GM18508 (cell line): ENCODE measurements at regions not wholly inside any gene's neighbourhood (a gene's known extent, or its start where the extent isn't known, plus 50 kb on each side); places are given as distances from the start of the nearest gene placed in this dataset.

Experiments used
- ATAC-seq: cut with Tn5 transposase; IDR thresholded peaks from one replicate; pipeline ENCODE4 v1.9.1; 2021; ENCODE audit warnings: moderate number of reproducible peaks; ENCODE audit not compliant: insufficient read depth, unreplicated experiment

DNA sequence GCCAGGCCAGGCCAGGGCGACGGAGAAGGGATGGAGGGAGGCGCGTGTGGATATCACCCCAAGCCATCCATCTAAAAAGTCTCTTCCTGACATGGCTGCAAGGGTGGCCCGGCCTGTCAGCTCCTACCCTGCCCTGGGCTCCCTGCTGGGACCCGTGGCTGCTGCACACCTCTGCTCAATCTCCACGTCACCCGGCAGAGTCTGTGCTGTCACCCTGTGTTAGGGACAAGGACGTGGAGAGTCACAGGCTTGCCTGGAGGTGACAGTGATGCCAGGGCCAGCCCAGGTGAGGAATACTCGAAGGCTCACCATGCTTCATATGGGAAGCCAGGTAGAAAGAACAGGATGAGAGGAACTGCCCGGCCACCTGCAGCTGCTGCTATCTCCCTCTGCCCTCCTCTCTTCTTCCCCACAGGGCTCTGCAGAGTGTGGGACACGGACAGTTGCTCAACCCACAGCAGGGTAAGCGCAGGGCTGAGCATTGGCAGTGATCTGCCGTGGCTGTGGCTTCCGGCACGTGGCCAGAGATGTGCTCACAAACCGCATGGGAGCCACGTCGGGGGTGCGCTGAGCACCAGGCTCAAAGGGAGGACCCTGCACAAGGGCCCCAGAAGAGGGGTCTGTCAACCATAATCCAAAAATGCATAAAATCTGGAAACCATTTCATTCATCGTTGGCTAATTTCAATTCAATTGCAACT, 214.3 kb downstream of the DLL1 start:
- no peak for ATAC-seq

DNA sequence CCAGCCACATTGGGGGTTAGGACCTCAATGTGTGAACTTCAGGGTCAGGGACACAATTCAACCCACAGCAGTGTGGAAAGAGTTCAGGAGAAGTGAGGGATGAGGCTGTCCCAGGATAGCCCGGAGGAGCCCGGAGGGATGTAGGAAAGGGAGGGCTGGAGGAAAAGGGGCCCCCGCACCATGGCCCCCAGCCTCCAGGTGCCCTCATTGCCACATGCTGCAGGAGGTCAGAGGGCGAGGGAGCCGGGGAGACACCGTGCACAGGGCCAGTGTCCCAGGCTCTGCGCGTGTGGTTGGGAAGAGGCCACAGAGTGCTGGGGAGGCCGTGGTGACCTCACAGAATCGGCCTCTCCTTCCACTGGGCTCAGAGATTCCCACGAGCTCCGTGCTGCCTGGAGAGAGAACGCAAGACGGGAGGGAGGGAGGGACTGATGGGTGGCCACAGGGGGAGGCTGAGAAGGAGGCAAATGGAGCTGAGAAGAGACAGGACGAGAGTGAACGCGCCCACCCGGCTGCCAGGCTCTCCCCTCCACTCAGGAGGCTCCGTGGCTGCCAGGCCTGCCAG, 215.1 kb downstream of the DLL1 start:
- no peak for ATAC-seq

DNA sequence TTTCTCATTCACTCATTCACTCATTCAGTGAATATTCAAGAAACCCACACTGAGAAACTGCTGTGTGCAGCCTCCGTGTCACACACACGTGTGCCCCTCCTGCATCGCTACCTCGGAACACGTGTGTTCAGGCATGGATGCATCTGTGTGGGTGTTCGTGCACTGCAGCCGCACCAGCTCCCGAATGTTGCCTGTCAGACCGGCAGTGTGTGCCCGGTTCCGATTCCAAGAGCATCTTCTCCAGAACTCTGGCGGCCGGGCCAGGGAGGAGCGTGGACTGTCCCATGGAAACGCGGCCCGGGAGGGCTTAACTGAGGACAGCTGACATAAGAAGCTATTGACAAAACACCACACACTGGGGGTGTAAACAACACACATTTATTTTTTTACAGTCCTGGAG, 216.0 kb downstream of the DLL1 start:
- no peak for ATAC-seq

DNA sequence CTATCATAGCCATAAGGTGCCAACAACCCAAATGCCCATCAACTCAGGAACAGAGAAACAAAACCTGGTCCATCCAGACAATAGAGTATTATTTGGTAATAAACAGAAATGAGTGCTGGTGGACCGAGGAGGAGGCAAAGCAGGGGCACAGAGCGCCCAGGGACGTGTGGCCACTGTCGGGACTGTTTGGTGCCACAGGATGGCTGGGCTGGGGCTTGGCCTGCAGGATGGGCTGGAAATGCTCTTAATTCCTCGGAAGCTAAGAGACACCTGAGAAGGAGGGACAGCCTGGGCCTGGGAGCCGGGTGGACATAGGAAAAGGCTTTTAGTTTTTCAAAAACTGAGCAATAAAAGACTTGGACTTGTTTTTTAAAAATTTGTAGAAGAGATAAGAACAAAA, 216.4 kb downstream of the DLL1 start:
- no peak for ATAC-seq

DNA sequence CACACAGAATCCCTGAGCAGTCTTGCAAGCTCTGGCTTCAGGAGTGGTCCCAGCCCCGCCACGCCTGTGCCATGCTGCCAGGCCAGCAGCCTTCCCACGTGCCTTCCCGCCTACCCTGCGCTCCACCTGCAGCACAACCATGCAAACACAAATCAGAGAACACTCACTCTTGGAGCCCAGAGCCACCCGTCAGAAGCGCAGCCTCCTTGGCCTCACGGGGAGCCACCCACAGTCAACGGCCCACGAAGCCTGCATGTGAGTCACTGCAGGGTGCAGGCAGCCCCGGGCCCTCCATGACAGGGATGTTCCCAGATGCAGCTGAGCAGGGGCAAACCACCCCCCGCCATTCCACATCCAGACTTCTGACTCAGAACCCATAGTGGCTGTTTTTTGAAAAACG, 217.0 kb downstream of the DLL1 start:
- ATAC-seq: no peak

DNA sequence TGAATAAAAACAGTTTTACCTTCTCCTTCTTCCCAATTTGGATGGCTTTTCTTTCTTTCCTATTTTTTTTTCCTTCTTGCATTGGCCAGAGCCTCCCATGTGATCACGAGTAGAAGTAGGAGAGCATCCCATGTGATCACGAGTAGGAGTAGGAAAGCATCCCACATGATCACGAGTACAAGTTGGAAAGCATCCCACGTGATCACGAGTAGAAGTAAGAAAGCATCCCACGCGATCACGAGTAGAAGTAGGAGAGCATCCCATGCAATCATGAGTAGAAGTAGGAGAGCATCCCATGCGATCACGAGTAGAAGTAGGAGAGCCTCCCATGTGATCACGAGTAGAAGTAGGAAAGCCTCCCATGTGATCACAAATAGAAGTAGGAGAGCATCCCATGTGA, 218.6 kb downstream of the DLL1 start:
- ATAC-seq: no peak

DNA sequence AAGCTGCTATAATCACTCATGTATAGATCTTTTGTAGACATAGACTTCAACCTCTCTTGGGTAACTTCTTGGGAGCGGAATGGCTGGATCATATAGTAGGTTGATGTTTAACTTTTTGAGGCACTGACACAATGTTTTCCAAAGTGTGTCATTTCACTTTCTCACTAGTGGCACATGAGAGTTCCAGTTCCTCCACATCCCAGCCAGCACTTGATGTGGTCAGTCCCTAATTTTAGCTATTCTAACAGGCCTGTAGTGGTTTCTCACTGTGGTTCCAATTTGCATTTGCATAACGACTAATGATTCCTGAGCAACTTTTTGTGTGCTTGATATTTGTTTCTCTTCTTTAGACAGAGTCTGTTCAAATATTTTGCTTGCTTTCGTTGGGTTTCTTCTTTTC, 221.3 kb downstream of the DLL1 start:
- no peak for ATAC-seq

DNA sequence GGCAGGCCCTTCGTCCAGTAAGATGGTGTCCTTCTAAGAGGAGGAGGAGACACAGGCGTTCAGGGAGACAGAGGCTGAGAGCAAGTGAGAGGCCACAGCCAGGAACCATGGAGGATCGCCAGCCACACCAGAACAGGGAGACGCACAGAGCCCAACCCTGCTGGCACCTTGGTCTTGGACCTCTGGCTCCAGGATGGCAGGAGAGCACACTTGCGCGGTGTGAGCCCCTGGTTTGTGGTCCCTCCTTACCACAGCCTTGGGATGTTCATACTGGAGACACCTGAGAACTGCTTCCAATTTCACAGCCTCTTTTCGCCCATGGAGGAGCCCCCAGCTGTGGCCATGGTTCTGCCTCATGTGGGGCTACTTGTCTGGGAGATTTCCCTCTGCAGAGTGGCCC, 222.4 kb downstream of the DLL1 start:
- no peak for ATAC-seq

DNA sequence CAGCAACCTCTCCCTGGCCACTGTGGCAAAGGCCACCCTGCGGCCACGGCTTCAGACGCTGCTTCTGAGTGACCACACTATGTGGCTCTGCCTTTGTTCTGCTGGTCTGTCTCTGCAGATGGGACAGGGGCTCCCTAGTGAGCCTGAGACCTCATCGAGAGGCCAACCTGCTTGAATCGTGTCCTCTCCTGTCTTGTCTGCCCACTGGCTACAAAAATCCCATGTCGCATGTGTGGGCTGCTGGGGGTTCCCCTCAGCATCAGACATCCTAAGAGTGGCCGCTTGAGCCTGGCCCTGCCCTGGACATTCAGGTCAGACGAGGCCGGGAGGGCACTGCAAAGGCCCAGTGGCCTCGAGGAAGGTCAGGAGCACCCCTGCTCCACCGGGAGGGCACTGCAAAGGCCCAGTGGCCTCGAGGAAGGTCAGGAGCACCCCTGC, 222.9 kb downstream of the DLL1 start:
- ATAC-seq: no peak

DNA sequence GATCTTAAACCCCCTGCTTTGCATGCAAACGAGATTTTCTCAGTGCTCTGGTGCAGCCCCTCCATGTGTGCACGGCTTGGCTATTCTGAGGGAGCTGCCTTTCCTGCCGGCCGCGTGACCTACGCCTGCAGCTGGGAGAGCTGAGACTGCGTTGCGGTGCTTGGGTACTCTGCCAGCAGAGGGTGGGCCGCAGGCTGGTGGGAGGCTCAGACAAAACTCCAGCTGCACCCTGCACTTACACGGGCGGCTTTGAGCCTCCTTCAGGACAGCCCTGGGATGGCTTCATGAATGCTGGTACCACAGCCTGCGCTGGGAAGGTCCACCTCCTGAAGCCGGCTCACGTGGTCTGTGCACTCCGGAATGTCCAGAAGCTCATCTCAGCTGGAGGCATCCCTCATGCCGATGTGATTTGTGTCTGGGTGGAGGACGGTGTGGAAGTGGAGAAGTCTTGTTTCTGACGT, 223.7 kb downstream of the DLL1 start:
- ATAC-seq: no peak

DNA sequence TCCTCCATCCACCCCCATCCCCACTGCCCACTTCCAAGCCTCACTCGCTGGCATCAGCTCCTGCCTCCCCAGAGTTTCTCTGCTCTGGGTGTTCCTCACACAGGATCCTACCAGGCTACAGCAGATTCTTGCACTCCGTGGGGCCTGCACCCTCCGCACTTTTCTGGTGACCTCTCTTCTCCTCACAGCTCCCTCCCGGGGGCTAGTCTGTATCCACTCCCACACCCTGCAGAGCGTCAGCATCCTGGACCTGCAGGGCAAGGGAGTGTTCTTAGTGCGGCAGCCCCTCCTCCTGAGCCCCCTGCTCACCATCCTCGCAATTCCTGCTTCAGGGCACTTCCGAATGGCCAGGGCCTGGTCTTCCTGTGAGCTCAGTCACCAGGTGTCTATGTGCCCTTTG, 224.2 kb downstream of the DLL1 start:
- no peak for ATAC-seq

DNA sequence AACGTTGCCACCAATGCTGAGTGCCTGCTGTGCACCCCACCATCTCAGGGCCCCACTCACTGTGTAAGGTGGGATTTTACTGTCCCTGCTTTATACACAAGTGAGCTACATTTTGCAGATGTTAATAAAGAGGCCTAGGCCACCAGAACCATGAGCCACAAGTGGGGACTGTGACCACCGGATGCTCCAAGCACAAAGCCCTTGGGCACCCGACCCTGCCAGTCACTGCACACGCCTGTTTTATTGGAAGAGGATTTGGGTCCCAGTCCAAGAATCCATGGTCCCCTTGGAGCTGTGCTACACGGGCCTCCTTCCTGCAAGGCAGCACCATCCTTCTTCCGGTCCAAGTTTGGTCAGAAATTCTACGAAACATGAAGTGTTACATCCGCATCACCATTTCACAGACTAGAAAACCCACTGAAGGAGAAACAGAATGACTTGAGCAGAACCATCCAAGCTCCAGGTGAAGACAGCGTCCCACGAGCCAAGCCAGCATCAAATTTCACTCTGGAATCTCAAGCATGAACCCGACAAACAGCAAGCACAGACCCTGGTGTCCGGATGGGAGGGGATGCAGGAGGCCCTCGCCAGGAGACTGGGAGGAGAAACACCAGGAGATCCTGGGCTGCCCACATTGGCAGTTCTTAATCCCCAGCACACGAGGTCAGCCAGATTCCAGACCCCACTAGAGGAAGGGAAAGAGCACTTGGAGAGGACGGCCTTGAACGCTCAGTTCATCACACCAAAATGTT, 226.9 kb downstream of the DLL1 start:
- no peak for ATAC-seq

DNA sequence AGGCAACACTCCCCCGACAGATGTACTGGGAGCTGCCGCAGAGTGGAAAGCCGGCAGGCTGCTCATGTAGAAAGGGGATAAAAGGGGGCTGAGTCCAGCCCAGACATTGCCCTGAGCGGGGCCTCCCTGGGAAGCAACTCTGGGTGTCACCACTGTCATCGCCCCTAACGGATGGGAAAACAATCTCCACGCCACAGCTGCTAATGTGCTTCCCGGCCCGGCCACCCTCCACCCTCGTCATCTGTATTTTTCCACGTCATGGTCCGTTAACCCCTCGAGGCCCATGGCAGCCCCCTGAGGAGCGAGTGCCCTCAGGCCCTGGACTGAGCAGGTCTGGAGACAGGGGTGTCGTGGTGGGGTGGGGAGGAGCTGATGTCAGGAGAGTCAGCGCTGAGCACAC, 227.4 kb downstream of the DLL1 start:
- no peak for ATAC-seq

DNA sequence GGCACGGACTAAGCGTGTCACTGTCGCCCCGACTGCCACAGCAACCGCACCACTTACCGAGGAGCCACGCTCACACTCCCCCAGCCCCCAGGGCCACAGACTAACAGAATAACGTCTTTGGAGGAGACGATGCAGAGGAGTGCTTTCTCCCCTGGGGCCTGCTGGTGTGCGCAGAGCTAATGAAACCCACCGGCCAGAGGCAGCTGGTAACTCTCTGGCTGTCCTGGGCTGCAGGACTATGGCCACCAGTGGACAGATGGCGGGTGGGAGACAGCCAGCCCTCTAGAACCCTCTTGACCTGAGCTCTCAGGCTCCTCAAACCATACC, 228.0 kb downstream of the DLL1 start:
- ATAC-seq: no peak

DNA sequence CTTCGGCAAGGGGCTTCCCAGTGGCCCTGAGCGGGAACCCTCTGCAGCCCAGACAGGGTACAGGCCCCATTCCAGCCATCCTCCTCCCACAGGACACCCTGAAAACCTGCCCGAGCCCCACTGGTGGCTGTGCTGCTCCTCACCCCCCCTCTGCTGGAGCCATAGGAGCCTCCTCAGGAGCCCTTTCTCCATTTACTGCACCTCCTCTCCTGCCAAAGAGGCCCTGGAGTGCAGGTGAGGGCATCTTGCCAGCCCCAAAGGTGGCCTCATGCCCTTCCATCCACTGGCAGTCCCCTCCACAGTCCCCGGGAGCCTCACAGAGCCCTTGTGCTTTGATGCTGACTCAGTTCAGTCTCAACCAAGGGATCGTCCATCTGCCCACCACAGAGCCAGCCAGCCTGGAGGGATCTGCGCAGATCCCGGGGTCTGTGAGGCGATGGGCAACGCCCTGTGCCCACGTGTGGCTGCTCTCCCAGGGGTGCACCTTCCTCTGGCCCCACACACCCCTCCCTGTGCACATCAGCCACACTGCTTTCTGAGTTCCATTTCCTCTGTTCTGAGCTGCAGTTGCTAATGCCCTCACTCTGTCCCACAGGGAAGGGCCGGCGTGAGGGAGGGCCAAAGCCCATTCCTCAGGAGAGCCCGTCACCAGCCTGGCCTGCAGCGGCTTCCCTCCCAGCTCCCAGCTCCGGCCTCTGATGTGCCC, 228.5 kb downstream of the DLL1 start:
- no peak for ATAC-seq

DNA sequence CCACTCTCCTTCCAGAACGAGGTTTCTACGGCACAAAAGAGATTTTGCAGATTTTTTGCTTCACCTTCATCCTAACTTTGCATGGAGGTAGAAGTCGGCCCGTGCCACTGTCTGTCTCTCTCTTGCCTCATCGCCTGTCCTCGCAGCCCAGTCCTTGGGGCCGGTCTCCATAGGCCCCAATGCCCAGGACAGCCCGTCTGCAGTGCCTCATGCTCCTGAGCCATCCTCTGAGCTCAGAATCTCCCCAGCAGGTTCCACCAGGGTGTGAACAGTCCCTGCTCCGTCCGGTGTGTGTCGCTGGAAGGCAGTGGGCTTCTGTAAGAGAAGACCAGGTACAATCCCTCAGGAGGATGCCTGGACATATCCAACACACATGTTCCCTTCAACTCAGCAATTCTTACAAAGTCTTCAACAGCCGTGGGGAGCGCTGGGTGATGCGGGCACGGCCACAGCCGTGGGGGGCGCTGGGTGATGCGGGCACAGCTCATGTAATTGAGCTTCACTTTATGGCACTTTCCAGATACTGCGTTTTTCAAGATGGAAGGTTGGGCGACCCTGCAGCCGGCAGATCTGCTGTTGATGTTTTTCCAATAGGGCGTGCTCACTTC, 231.9 kb downstream of the DLL1 start:
- ATAC-seq: no peak

DNA sequence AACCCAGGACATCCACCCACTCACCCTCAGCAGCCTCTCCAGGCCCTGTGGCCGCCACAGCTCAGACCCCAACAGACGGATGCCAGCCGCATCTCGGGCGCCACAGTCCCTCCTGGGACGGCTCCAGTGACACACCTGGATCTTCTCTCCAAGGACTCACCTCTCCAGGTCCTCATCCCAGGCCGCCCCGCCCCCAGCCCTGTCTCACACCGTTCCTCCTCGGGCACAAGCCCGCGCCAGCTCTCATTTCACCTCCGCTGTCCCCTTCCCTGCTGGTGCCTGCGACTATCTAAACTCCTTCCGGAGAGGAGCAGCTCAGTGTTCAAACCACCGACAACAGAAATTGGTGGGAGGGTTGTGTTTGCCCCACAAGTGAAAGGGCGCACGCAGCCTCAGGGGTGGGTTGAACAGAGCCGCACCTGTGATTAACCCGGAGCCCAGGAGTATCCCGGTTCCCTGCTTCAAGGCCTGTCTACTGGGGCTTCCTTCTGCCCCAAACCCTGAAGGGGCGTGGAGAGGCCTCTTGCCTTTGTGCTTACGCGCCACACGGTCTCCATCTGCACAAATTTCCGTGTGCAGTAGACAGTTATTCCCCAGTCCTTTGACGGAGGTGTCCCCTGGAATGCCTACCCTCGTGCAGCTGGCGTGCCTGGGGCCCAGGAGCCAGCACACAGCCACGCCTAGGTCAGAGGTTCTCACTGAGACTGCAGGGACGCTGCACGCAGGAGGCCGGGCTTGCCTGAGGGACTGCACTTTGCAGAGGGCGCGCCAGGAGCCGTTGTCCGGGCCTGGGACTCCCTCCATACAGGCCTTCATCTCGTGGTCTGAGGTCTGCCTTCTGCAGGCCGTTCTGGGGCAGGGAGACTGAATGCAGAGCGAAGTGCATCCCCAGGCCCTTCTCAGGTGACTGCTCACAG, 232.7 kb downstream of the DLL1 start:
- ATAC-seq: no peak

DNA sequence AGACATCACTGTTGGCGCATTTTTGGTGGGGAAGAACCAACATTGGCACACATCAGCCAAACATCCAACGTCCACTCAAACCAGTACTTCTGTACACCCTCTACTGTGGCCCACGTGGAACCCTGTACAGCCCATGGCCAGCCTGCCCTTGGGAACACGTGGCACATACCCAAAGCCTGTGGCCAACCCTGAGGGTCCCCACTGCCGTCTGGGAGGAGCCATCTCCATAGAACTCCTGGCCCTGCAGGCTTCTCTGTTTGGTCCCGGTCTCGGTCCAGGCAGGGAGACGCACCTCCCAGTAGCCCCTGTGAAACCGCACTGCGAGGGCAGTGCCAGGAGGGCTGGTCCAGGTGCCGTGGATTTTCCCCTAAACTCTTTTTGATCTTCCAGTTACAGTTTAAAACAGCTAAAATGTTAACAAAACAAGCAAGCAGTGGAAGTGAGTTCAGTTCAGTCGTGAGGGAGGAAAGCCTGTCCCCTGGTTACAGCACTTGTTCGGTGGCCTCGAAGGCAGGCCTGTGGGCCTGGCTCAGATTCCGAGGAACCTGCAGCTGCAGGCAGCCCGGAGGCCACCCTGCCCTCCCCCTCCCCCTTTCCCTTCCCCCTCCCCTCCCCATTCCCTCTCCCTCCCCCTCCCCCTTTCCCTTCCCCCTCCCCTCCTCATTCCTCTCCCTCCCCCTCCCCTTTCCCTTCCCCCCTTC, 233.7 kb downstream of the DLL1 start:
- ATAC-seq: no peak

DNA sequence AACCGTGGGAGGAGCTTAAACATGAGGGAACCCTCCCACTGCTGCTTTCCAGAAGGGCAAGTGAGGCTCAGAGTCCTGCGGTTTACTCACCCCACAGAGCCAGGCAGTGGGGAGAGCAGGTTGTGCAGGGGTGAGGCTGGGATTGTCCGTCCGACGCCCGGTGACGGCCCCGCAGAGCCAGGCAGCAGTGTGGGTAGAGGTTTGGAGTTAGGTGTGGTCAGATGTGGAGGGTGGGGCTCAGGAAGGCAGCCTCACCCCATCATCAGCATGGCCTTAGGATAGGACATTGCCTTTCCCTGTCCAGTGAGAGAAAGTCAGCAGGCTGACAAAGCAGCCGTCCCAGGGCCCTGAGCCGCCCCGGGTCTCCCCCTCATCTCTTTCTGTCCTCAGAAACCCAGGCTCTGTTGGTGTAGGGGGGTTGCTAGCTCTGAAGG, 234.6 kb downstream of the DLL1 start:
- ATAC-seq: no peak
